Esophagus mucosa (tissue), 1 donor: ENCODE measurements at regions not wholly inside any gene's neighbourhood (a gene's known extent, or its start where the extent isn't known, plus 50 kb on each side); places are given as distances from the start of the nearest gene placed in this dataset.

Source experiments
- ATAC-seq: fragments of 200-7000 bp; cut with Tn5 transposase; one replicate; pipeline ENCODE4 v1.9.1; 2020
- donor health status: DM: yes; HTN: yes; CAD: no.

- no peak for ATAC-seq
Measured at GRCh38 chr10:10208196-10208595, 809.5 kb upstream of the CELF2 start.

GRCh38 chr10:10209167-10209566 is 808.5 kb upstream of the CELF2 start:
- ATAC-seq = no peak

DNA sequence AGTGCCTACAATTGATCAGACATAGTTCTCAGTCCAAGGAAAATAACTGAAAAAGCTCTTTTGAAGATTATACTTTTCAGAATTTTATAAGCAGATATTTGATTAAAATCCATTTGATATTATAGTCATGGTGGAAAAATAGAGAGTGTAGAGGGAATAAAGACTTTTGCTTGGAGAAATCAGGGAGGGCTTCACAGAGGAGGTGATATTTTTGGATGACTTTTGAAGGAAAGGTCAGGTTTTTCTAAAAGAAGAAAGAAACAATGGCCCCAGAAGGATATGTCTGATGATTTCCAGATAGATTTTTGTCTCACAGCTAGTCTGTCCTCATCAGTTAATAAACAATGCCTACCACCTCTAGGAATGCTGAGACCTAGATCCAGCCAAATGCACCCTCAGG is 806.3 kb upstream of the CELF2 start:
- no peak for ATAC-seq

DNA sequence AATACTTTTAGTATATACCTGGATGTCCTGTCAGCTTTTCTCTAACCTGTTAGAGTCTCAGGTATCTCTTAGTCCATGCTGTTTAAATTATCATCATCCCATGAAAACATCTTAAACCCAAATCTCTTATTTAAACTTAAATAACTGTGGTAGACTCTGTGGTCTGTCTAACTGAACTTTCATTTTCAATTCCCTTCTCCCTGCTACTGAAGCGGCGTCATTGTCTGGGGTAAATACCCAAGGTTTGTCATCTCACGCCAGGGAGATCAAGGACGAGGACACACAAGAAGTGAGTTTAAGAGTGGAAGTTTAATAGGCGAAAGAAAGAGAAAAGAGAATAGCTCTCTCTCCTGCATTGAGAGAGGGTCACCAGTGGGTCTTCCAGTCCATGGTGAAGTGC is 804.4 kb upstream of the CELF2 start:
- ATAC-seq = no peak

DNA sequence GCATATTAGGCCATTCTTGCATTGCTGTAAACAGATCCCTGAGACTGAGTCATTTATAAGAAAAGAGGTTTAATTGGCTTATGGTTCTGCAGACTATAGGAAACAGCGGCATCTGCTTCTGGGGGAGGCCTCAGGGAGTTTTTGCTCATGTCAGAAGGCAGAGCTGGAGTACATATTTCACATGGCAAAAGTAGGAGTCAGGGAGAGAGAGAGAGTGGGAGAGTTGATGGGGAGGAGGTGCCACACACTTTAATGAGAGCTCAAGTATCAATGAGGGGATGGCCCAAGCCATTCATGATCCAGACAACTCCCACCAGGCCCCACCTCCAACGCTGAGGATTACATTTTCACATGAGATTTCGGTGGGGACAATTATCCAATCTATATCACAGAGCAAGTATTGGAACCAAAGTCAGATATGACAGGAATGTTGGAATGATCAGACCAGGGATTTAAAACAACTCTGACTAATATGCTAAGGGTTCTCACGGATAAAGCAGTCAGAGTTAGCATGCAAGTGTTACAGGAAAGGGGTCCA is 795.3 kb upstream of the CELF2 start:
- no peak for ATAC-seq

DNA sequence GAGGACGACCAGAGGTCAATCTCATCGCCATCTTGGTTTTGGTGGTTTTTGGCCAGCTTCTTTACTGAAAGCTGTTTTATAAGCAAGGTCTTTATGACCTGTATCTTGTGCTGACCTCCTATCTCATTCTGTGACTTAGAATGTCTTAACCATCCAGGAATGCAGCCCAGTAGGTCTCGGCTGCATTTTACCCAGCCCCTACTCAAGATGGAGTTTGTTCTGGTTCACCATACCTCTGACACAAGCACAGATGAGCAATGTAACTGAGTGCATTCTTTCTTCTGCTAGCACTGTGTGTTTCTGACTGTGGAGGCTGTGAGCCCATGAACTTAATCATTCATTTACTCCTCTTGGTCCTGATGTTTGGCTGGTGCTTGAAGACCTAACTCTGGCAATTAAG is 794.5 kb upstream of the CELF2 start:
- ATAC-seq = no peak

DNA sequence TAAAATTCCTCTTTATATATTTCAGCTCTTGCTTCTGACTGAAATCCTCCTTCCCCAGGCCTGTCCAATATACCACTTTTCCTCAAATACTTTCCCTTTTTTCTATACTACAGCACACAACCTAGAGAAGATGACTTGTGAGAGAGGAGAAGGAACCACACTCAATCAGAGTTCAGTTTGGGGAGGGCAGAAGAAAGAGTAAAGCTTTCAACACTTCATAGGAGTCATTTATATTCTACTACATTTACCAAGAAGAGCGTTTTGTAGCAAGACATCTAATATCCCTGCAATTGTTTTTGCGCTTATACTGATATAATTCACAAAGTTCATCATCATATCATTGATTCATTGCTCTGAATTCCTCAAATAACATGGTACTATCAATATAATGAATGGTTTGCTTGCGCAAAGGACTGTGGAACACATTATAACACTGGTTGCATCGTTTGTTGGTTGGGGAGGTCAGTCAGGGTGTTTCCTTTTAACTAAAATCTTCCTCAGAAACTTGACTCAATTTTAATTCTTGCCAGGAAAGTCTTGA is 792.5 kb upstream of the CELF2 start:
- ATAC-seq = no peak

- ATAC-seq = no peak
Measured at GRCh38 chr10:10233229-10233628, 784.4 kb upstream of the CELF2 start.

DNA sequence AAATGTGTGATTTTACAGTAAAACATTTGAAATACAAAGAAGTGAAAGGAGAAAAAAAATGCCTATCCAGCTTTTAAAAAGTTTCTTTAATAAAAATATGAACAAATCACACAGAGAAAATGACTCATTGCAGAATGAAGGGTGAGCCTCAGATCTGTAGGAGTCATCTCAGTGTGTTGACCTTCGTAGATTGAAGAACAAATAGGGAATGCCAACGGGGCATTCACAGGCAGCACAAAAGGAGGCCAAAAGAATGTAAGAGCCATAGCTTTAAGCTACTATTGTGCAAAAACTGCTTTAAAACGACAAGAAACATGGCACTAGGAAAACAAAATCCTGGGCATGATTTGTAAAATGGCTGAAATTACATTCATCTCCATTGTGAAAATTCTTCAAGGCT is 782.7 kb upstream of the CELF2 start:
- no peak for ATAC-seq

- ATAC-seq = no peak
Measured at GRCh38 chr10:10247585-10247984, 770.1 kb upstream of the CELF2 start.

- ATAC-seq = no peak
Measured at GRCh38 chr10:10256860-10257259, 760.8 kb upstream of the CELF2 start.

DNA sequence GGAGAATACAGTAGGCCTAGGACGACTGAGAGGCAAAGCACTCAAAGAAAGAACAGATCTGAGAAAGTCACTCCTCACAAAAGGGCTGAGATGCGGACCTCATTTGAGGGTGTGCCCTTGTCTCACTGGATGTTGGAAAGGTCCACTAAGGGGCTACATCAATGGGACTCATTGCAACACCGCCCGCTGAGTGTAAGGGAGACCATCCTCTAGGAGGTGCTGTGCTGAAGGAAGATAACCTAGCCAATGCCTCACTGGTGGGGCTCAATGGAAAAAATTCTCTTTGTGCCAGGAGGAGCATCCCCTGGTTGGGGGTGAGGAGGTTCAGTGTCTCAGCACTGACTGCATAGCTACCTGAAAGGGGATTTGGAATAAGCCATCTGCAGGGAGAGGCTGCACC is 758.7 kb upstream of the CELF2 start:
- no peak for ATAC-seq

DNA sequence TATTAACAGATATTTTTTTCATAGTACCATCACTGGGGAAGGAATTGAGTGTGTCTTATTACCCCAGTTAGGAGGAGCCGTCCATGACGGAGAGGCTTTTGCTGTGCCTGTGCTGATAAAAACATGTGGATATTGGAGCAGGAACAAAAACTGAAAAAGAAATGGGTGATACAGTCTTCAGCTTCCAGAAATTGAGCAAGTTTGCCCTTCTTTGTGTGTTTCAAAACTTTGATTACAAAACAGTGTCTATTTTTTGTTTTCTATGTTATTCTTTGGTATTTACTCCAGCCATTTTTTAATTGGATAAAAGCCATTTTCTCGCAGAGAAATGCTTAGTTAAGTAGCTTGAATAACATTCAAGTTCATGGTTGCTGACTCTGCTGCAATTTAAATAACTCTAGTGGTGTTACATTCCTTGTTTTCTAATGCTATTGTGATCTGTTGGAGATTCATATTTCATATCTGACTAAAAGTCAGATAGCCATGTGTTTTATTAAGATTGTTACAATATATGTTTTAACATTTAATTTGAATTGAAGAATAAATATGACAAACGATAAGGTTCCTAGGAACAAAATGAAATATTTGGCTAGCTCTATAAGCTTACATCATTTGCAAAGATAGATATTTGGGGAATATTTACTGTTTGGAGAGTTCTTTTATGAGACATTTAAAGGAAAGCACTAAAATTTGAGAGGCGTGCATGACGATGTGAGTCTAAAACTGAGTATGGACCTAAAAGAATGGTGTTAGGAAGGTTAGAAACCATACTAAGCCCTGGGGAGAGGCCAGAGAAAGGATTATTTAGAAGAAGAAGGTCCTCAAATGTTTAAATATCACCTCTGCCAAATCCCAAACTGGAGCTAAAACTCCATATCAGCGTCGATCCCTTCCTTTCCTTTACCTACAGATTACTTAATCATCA is 747.3 kb upstream of the CELF2 start:
- no peak for ATAC-seq

- no peak for ATAC-seq
Measured at GRCh38 chr10:10271639-10272192, 746.0 kb upstream of the CELF2 start.

- ATAC-seq = no peak
Measured at GRCh38 chr10:10273661-10274060, 744.0 kb upstream of the CELF2 start.

DNA sequence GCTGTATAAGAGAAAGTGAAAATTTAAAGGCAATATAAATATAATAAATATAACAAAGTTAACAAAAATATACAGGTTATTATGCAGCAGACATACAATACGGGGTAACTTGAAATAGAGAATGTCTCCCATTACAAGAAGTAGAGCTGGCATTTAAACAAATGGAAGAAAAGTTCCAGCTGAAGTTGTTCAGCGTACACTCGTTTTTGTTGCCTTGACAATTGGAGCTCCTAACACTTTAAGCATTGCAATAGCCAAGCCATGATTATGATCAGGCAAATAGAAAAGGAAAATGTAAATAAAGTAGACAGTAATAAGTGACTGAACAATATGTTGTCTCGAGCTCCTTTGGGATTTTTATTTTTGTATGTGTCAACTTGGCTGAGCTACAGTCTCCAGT is 737.8 kb upstream of the CELF2 start:
- no peak for ATAC-seq

GRCh38 chr10:10292501-10292900 is 725.2 kb upstream of the CELF2 start:
- no peak for ATAC-seq

DNA sequence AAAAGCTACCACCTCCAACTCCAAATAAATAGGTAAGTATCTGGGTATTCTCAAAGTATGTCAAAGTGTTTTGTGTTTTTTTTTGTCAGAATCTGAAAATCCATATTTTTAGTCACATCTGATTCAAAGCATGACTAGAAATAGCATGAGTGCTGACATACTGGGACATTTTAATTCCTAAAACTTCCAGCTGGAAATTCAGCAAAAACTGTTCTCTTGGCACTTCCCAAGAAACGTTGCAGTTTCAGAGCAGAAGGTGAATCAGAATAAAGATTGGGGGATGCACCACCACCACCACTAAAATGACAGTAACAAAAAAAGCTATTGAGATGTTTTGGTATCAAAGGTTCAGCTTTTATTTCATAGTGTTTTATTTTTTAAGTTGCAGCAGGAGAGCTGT is 724.6 kb upstream of the CELF2 start:
- no peak for ATAC-seq

- no peak for ATAC-seq
Measured at GRCh38 chr10:10293481-10293951, 724.2 kb upstream of the CELF2 start.

- ATAC-seq = no peak
Measured at GRCh38 chr10:10294184-10294880, 723.3 kb upstream of the CELF2 start.

GRCh38 chr10:10294881-10295529 is 722.7 kb upstream of the CELF2 start:
- no peak for ATAC-seq

GRCh38 chr10:10295537-10295936 is 722.1 kb upstream of the CELF2 start:
- no peak for ATAC-seq

GRCh38 chr10:10302689-10303088 is 715.0 kb upstream of the CELF2 start:
- no peak for ATAC-seq
